ENCODE measurements at regions not wholly inside any gene's neighbourhood (a gene's known extent, or its start where the extent isn't known, plus 50 kb on each side); places are given as distances from the start of the nearest gene placed in this dataset.
A peak's percentile ranks its signal among the peaks of the same experiment; 100 is the strongest.
"Not testable (repeated sequence)": the region's sequence is repeated elsewhere in the genome, so short reads cannot be mapped to it uniquely, and the experiment has no call there.

DNA sequence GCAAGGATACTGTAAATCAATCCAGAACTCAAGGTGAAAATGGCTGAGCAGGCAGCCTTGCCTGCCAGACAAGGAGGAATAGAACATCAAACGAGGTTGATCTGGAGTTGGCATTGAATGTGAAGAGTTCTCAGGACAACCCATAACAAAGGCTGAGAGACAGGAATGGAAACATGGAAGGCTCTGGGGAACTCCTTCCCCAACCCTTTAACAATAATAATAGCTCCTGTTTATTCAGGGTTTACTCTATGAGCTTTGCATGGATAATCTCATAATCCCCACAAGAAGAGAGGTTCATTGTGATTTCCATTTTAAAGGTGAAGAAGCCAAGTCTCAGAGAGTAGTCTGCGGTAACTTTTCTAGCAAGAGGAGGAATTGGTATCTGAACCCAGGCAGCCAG, 151.7 kb downstream of the SOD2 start:
- Histone ChIP-seq H3K27me3 (ENCODE audit: control insufficient read depth, insufficient read depth, low read length) (no peaks in the 10 kb centered on the region), H3K79me2 (ENCODE audit: control insufficient read depth, insufficient read depth, low read length) (no peaks in the 10 kb centered on the region), H4K20me1 (ENCODE audit: control insufficient read depth, extremely low read depth, insufficient read depth, low read length) (no peaks in the 10 kb centered on the region), H3K4me3 (replicated peaks in 1 of 4; ENCODE audit: control extremely low read depth in 1 of 4, insufficient read depth in 1 of 4, low read depth in 3 of 4, low read length in 4 of 4) (no peak overlapping the region), H3K36me3 (ENCODE audit: control insufficient read depth, insufficient read depth, low read length) (no peaks in the 10 kb centered on the region), H3K4me2 (ENCODE audit: extremely low read depth, insufficient read depth, low read length) (no peak overlapping the region), H3K27ac (ENCODE audit: insufficient read depth, low read length) (no peak overlapping the region), H3K4me1 (ENCODE audit: control insufficient read depth, extremely low read depth, insufficient read depth, low read length) (no peaks in the 10 kb centered on the region), H3K9ac (ENCODE audit: insufficient read depth, low read length) (no peak overlapping the region), H3K9me3 (ENCODE audit: control insufficient read depth, insufficient read depth, low read depth, low read length) (no peaks in the 10 kb centered on the region), H2AFZ (ENCODE audit: low read length) (no peak overlapping the region)
- no peak for DNase-seq (ENCODE audit: low read depth in 2 of 2)
- TF ChIP-seq, protein P1, sequence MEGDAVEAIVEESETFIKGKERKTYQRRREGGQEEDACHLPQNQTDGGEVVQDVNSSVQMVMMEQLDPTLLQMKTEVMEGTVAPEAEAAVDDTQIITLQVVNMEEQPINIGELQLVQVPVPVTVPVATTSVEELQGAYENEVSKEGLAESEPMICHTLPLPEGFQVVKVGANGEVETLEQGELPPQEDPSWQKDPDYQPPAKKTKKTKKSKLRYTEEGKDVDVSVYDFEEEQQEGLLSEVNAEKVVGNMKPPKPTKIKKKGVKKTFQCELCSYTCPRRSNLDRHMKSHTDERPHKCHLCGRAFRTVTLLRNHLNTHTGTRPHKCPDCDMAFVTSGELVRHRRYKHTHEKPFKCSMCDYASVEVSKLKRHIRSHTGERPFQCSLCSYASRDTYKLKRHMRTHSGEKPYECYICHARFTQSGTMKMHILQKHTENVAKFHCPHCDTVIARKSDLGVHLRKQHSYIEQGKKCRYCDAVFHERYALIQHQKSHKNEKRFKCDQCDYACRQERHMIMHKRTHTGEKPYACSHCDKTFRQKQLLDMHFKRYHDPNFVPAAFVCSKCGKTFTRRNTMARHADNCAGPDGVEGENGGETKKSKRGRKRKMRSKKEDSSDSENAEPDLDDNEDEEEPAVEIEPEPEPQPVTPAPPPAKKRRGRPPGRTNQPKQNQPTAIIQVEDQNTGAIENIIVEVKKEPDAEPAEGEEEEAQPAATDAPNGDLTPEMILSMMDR (conservative IDR thresholded peaks at IDR 0.05 in 1 of 2, IDR thresholded peaks at IDR 0.05 in 1 of 2; ENCODE audit: low read depth in 1 of 2, low read length in 2 of 2), result no peak
- TF ChIP-seq EZH2 (IDR thresholded peaks at IDR 0.05; ENCODE audit: low read length, missing control alignments), result no peak

DNA sequence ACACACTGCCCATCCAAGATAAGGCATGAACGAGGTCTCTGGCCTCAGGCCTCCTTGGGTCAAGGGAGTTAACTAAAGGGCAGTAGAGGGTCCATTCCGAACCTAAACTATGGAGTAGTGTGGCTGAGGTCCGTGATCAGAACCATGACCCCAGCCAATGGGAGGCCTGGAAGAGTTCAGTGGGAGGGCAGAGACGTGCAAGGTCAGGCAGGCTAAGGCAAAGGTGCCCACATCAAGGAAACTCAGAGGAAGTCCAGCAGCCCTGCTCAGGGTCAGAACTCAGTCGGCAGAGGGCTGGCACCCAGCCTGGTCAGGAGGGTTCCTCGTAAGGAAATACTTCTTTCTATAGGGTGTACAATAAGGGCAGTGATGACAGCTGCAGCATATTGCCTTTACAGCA, 152.2 kb downstream of the SOD2 start:
- no peak overlapping the region for H3K27ac ChIP-seq (ENCODE audit: insufficient read depth, low read length)
- no peaks in the 10 kb centered on the region for H3K36me3 ChIP-seq (ENCODE audit: control insufficient read depth, insufficient read depth, low read length)
- TF ChIP-seq EZH2 (IDR thresholded peaks at IDR 0.05; ENCODE audit: low read length, missing control alignments), result no peak
- TF ChIP-seq, protein P1 (conservative IDR thresholded peaks at IDR 0.05 in 1 of 2, IDR thresholded peaks at IDR 0.05 in 1 of 2; ENCODE audit: low read depth in 1 of 2, low read length in 2 of 2), result no peak
- no peak overlapping the region for H3K9ac ChIP-seq (ENCODE audit: insufficient read depth, low read length)
- DNase-seq (ENCODE audit: low read depth in 2 of 2), result no peak
- H3K4me3 ChIP-seq (replicated peaks in 1 of 4; ENCODE audit: control extremely low read depth in 1 of 4, insufficient read depth in 1 of 4, low read depth in 3 of 4, low read length in 4 of 4), result no peak overlapping the region
- no peaks in the 10 kb centered on the region for H3K27me3 ChIP-seq (ENCODE audit: control insufficient read depth, insufficient read depth, low read length)
- no peak overlapping the region for H2AFZ ChIP-seq (ENCODE audit: low read length)
- no peaks in the 10 kb centered on the region for H3K79me2 ChIP-seq (ENCODE audit: control insufficient read depth, insufficient read depth, low read length)
- no peaks in the 10 kb centered on the region for H4K20me1 ChIP-seq (ENCODE audit: control insufficient read depth, extremely low read depth, insufficient read depth, low read length)
- no peak overlapping the region for H3K4me2 ChIP-seq (ENCODE audit: extremely low read depth, insufficient read depth, low read length)
- H3K9me3 ChIP-seq (ENCODE audit: control insufficient read depth, insufficient read depth, low read depth, low read length), result no peaks in the 10 kb centered on the region
- H3K4me1 ChIP-seq (ENCODE audit: control insufficient read depth, extremely low read depth, insufficient read depth, low read length), result no peaks in the 10 kb centered on the region

DNA sequence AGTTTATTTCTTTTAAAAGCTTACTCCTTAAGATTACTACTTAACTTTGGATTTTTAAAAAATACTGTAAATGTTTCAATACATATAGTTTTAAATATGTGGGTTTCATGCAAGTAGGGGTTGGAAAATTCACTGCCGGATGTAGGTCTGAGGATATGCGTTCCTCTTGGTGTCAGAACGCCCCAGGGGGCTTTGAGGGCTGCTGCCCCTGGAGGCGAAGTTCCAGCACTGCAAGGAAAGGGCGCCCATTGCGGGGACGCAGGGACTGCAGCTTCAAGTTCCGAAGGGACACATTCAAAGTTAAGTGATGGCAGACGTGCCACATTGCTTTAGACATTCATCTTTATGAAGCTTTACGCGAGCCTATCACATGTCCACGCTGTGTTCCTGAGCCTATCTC, 152.9 kb downstream of the SOD2 start:
- DNase-seq (ENCODE audit: low read depth in 2 of 2), result no peak
- Histone ChIP-seq H3K4me2 (ENCODE audit: extremely low read depth, insufficient read depth, low read length) (no peak overlapping the region), H3K4me3 (replicated peaks in 1 of 4; ENCODE audit: control extremely low read depth in 1 of 4, insufficient read depth in 1 of 4, low read depth in 3 of 4, low read length in 4 of 4) (no peak overlapping the region), H3K36me3 (ENCODE audit: control insufficient read depth, insufficient read depth, low read length) (no peaks in the 10 kb centered on the region), H2AFZ (ENCODE audit: low read length) (no peak overlapping the region), H4K20me1 (ENCODE audit: control insufficient read depth, extremely low read depth, insufficient read depth, low read length) (no peaks in the 10 kb centered on the region), H3K27me3 (ENCODE audit: control insufficient read depth, insufficient read depth, low read length) (no peaks in the 10 kb centered on the region), H3K27ac (ENCODE audit: insufficient read depth, low read length) (no peak overlapping the region), H3K9me3 (ENCODE audit: control insufficient read depth, insufficient read depth, low read depth, low read length) (no peaks in the 10 kb centered on the region), H3K4me1 (ENCODE audit: control insufficient read depth, extremely low read depth, insufficient read depth, low read length) (no peaks in the 10 kb centered on the region), H3K79me2 (ENCODE audit: control insufficient read depth, insufficient read depth, low read length) (no peaks in the 10 kb centered on the region), H3K9ac (ENCODE audit: insufficient read depth, low read length) (no peak overlapping the region)
- TF ChIP-seq, protein P1 (conservative IDR thresholded peaks at IDR 0.05 in 1 of 2, IDR thresholded peaks at IDR 0.05 in 1 of 2; ENCODE audit: low read depth in 1 of 2, low read length in 2 of 2), result peak in 1 of 2 donors; percentile 23
- TF ChIP-seq EZH2 (IDR thresholded peaks at IDR 0.05; ENCODE audit: low read length, missing control alignments), result no peak

DNA sequence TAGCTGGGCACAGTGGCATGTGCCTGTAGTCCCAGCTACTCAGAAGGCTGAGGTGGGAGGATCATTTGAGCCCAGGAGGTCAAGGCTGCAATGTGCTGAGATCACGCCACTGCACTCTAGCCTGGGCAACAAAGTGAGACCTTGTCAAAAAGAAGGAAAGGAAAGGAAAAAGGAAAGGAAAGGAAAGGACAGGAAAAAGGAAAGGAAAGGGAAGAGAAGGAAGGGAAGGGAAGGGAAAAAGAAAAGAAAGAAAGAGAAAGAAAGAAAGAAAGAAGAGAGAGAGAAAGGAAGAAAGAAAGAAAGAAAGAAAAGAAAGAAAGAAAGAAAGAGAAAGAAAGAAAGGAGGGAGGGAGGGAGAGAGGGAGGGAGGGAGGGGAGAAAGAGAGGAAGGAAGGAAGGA, 155.0 kb downstream of the SOD2 start:
- not testable (repeated sequence) for DNase-seq (ENCODE audit: low read depth in 2 of 2); H3K9me3 ChIP-seq (ENCODE audit: control insufficient read depth, insufficient read depth, low read depth, low read length); H3K79me2 ChIP-seq (ENCODE audit: control insufficient read depth, insufficient read depth, low read length); H2AFZ ChIP-seq (ENCODE audit: low read length); H3K27me3 ChIP-seq (ENCODE audit: control insufficient read depth, insufficient read depth, low read length); H3K4me3 ChIP-seq (replicated peaks in 1 of 4; ENCODE audit: control extremely low read depth in 1 of 4, insufficient read depth in 1 of 4, low read depth in 3 of 4, low read length in 4 of 4); H4K20me1 ChIP-seq (ENCODE audit: control insufficient read depth, extremely low read depth, insufficient read depth, low read length); H3K27ac ChIP-seq (ENCODE audit: insufficient read depth, low read length); H3K4me1 ChIP-seq (ENCODE audit: control insufficient read depth, extremely low read depth, insufficient read depth, low read length); H3K9ac ChIP-seq (ENCODE audit: insufficient read depth, low read length); H3K36me3 ChIP-seq (ENCODE audit: control insufficient read depth, insufficient read depth, low read length); H3K4me2 ChIP-seq (ENCODE audit: extremely low read depth, insufficient read depth, low read length)
